C4-2B (cell line): ENCODE measurements at regions not wholly inside any gene's neighbourhood (a gene's known extent, or its start where the extent isn't known, plus 50 kb on each side); places are given as distances from the start of the nearest gene placed in this dataset.

Source experiments
- H3K27ac ChIP-seq: fragments of 450-650 bp; 2 replicates; pipeline ENCODE4 v1.5.1; 2017
- ZFX ChIP-seq: fragments of 450-650 bp; IDR thresholded peaks from 2 replicates; pipeline ENCODE4 v1.6.1; 2017
- TF ChIP-seq, protein P1 (sequence below): fragments of 450-650 bp; conservative IDR thresholded peaks from 2 replicates; pipeline ENCODE4 v1.5.1; 2017; ENCODE audit warnings: mild to moderate bottlenecking

DNA sequence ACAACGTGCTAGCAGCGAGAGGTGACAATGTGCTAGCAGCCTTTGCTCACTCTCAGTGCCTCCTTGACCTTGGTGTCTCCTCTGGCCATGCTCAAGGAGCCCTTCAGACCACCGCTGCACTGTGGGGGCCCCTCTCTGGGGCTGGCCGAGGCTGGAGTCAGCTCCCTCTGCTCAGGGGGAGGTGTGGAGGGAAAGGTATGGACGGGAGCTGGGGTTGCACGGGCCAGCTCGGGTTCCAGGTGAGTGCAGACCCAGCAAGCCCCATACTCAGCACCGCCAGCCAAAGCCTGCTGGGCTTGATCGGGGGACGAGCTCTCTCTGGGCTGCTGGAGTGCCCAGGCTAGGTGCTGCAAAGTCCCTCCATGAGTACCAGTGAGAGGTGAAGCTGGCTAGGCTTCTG lies 180.2 kb downstream of the TRIM36 start:
- TF ChIP-seq ZFX: no peak
- no peak overlapping the region for H3K27ac ChIP-seq

DNA sequence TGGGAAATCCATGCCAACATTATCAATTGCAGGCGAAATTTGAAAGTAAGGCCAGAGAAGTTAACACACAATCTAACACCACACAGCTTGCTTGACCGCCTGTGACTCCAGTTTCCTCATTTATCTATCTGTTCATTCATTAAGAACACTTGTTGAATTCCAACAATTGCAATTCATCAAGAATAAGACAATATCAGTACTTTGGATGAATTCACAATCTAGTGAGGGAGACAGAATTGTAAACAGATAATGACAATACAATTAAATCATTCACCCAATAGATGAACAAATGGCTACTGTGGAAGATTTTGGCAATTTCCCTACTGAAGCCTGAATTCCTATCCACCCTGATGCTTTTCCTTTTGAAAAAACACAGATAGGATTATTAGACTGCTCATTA lies 181.6 kb downstream of the TRIM36 start:
- TF ChIP-seq, protein P1, sequence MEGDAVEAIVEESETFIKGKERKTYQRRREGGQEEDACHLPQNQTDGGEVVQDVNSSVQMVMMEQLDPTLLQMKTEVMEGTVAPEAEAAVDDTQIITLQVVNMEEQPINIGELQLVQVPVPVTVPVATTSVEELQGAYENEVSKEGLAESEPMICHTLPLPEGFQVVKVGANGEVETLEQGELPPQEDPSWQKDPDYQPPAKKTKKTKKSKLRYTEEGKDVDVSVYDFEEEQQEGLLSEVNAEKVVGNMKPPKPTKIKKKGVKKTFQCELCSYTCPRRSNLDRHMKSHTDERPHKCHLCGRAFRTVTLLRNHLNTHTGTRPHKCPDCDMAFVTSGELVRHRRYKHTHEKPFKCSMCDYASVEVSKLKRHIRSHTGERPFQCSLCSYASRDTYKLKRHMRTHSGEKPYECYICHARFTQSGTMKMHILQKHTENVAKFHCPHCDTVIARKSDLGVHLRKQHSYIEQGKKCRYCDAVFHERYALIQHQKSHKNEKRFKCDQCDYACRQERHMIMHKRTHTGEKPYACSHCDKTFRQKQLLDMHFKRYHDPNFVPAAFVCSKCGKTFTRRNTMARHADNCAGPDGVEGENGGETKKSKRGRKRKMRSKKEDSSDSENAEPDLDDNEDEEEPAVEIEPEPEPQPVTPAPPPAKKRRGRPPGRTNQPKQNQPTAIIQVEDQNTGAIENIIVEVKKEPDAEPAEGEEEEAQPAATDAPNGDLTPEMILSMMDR: no peak
- no peak for TF ChIP-seq ZFX
- no peak overlapping the region for H3K27ac ChIP-seq

DNA sequence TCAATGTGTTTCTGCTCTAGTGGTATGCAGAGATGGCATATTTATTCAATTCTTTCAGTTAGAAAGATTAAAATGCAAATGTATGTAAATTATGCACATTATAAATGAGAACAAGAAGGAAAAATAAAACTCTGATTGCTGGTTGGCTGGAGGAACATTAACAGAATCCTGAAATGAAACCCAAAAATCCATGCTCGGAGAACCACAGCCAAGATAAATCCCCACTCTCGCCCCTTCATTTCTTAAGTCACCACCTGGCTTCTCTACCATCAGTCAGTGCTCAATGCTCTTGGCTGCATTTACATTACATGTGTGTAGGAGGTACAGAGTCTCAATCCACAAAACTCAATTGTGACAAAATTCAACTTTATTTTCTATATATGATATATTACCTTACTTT lies 184.9 kb downstream of the TRIM36 start:
- H3K27ac ChIP-seq: no peak overlapping the region
- TF ChIP-seq, protein P1: no peak
- TF ChIP-seq ZFX: no peak

DNA sequence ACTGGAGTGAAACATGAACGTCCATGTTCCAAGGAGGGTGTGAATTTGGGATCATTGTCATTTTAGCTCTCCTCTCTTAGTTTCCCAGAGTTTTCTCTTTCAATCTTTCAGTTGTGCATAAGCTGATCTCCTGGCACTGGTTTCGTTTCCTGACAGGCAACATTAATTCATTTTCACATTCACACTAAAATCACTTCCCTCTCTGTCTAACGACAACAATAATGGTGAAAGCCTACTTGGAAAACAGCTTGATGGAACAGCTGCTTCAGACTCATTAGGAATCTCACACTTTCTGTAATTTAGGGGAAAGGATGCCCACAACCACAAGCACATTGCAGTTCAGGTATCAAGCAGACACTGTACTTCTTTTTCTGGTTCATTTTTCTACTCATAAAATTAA lies 188.6 kb downstream of the TRIM36 start:
- TF ChIP-seq, protein P1: no peak
- TF ChIP-seq ZFX: no peak
- no peak overlapping the region for H3K27ac ChIP-seq

DNA sequence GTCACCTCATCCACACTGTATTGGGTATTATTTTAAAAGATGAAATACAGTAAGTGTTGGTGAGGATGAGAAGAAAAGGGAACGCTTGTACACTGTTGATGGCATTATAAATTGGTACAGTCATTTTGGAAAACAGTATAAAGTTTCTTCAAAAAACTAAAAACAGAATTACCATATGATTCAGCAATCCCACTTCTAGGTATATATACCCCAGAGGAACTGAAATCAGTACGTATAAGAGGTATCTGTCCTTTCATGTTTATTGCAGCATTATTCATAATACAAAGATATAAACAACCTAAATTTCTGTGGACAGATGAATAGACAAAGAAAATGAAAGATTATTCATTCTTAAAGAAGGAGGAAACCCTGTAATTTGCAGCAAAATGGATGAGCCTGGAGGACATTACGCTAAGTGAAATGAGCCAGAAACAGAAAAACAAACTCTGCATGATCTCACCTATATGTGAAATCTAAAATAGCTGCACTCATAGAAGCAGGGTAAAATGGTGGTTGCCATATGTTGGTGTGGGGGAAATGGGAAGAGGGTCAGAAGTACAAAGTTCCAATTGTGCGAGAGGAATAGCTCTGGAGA lies 191.6 kb downstream of the TRIM36 start:
- TF ChIP-seq ZFX: no peak
- TF ChIP-seq, protein P1: no peak
- no peak overlapping the region for H3K27ac ChIP-seq

DNA sequence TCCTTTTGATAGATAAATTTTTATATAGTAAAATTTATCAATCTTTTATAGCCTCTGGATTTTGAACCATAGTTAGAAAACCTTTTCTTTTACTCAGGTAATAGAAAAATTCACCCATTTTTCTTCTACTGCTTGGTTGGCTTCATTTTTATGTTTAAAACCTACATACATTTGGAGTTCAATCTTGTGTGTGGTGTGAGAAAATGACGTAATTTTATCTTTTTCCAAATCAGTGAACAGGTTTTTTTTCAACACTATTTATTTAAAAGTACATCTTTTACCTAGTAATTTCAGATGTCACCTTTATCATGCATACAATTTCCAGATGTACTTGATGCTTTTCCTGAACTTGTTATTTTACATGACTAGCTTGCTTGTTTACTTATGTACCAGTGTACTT lies 200.2 kb downstream of the TRIM36 start:
- TF ChIP-seq, protein P1: no peak
- H3K27ac ChIP-seq: no peak overlapping the region

DNA sequence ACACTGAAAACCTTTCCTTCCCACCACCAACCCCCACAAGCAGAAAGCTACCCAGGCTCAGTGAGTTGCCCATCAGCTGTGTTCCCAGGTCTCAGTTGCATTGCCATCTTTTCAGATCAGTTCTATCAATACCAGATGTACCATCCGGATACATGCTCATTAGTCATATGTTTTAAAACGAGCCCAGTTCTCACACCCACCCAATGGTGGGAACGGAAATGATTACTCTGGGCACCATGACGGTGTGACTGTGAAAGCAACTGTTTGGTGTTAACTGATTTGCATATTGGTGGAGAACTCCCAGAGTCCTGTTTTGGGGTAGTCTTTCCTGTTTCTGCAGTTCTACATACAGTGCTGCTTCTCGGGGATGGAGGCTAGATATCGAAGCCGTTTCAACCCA lies 212.3 kb downstream of the TRIM36 start:
- no peak overlapping the region for H3K27ac ChIP-seq
- TF ChIP-seq, protein P1: no peak
- no peak for TF ChIP-seq ZFX

DNA sequence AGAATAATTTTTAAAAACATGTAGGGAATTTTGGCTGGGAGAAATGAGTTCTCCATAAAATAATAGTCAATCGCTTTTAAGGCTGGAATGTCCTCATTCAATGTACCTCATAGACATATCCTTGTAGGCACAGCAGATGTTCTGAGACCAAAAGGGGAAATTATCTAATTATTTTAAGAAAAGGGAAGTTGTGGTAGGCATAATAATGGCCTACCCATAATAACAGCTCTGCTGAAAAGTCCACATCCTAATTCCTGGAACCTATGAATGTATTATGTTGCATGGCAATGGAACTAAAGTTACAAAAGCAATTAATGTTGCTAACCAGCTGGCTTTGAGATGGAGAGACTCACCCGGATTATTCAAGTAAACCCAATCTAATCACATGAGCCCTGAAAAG lies 216.1 kb downstream of the TRIM36 start:
- no peak for TF ChIP-seq ZFX
- TF ChIP-seq, protein P1: no peak
- no peak overlapping the region for H3K27ac ChIP-seq
